T-helper 1 cell treated with Interleukin-12 subunit alpha and Interleukin-12 subunit beta and Interleukin-4 antibody, amounts not matched to agents 30 μg/mL and 1 μg/mL, for 36 hours (primary cell): ENCODE measurements at regions not wholly inside any gene's neighbourhood (a gene's known extent, or its start where the extent isn't known, plus 50 kb on each side); places are given as distances from the start of the nearest gene placed in this dataset.

Experiments used
- H3K27ac Mint-ChIP-seq: one replicate; pipeline ENCODE4 v1.8.0; 2021; ENCODE audit warnings: mild to moderate bottlenecking, mixed read lengths
- H3K27me3 Mint-ChIP-seq: one replicate; pipeline ENCODE4 v1.8.0; 2021; ENCODE audit warnings: low read depth, mixed read lengths
- H3K36me3 Mint-ChIP-seq: one replicate; pipeline ENCODE4 v1.8.0; 2021; ENCODE audit warnings: low read depth, mixed read lengths
- H3K4me1 Mint-ChIP-seq: one replicate; pipeline ENCODE4 v1.8.0; 2021; ENCODE audit warnings: low read depth, mixed read lengths
- H3K4me3 Mint-ChIP-seq: one replicate; pipeline ENCODE4 v1.8.0; 2021; ENCODE audit warnings: mild to moderate bottlenecking, moderate library complexity, mixed read lengths
- H3K9me3 Mint-ChIP-seq: one replicate; pipeline ENCODE4 v1.8.0; 2021; ENCODE audit warnings: mixed read lengths

DNA sequence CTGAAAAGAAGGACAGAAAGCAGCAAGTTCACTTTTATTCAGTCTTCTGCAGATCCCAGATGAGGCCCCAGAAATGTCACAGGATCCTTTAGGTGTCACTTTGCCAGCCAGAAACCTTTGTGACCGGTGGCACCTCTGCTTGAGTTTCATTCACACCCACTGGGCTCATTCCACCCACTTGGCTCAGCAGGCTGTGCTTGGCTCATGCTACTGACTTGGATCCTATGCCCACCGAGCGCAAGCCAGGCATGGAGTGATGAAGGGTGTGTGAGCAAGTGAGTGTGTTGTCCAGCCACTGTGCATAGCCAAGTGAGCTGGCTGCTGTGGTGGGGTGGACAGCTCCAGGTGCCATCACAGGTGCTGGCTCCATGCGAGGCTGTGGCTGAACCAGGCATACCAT lies 357.0 kb upstream of the GULP1 start:
- no peak overlapping the region for H3K4me3 Mint-ChIP-seq
- H3K36me3 Mint-ChIP-seq = no peaks in the 10 kb centered on the region
- H3K27me3 Mint-ChIP-seq = no peaks in the 10 kb centered on the region
- no peaks in the 10 kb centered on the region for H3K9me3 Mint-ChIP-seq
- no peak overlapping the region for H3K27ac Mint-ChIP-seq
- H3K4me1 Mint-ChIP-seq = no peaks in the 10 kb centered on the region

DNA sequence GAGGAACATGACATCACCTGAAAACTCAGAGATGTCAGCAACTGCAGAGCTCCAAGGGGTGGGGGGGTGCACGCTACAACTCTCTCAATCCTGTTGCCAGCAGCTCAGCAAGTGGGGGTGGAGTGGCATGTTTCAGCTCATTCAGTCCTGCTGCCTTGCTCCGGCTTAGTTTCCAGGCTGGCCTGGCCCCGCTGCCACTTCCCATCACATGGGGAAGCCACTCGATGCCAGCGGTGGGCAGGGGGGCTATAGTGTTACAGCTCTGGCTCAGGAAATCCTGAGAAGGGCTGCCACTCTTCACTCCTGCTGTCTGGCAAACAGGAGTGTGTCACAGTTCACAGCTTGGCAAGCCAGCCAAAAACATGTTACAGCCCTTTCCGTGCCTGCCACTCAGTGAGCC lies 356.5 kb upstream of the GULP1 start:
- Mint-ChIP-seq H3K27ac (no peak overlapping the region), H3K4me3 (no peak overlapping the region), H3K4me1 (no peaks in the 10 kb centered on the region), H3K27me3 (no peaks in the 10 kb centered on the region), H3K36me3 (no peaks in the 10 kb centered on the region), H3K9me3 (no peaks in the 10 kb centered on the region)

DNA sequence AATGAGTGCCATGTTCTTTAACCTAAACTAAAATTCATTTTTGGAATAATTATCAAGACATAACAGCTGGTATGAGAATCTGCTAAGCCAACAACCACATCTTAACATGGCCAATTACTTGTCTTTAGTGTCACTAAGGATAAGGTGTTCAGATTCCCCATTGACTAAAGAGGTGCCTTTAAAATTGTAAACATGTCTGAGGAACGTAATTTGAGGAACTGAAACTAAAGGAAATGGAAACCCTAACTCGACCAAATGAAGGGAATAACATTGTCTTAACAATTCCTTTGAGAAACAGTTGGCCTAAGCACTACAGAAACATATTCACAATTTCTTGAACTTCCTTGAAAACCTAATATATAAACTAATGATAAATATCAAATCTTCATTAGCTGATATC lies 355.4 kb upstream of the GULP1 start:
- H3K4me3 Mint-ChIP-seq = no peak overlapping the region
- H3K9me3 Mint-ChIP-seq = no peaks in the 10 kb centered on the region
- no peaks in the 10 kb centered on the region for H3K36me3 Mint-ChIP-seq
- no peaks in the 10 kb centered on the region for H3K27me3 Mint-ChIP-seq
- H3K4me1 Mint-ChIP-seq = no peaks in the 10 kb centered on the region
- H3K27ac Mint-ChIP-seq = no peak overlapping the region

DNA sequence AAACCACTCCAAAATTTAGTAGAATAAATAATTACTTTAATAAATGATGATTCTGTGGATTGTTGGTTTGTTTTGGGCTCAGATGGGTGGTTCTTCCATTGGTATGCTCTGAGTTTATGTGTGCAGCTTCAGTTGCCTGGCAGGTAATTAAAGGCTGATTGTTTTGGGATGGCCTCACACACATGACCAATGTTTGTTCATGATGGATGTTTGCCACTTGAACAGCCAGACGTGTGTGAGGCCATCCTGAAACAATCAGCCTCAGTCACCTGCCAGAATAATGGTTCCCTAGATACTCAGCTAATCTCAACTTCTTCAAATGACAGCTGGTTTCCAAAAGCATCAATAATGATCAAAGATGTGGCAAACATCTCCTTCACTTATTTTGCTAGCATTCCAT lies 352.5 kb upstream of the GULP1 start:
- H3K4me1 Mint-ChIP-seq = no peaks in the 10 kb centered on the region

DNA sequence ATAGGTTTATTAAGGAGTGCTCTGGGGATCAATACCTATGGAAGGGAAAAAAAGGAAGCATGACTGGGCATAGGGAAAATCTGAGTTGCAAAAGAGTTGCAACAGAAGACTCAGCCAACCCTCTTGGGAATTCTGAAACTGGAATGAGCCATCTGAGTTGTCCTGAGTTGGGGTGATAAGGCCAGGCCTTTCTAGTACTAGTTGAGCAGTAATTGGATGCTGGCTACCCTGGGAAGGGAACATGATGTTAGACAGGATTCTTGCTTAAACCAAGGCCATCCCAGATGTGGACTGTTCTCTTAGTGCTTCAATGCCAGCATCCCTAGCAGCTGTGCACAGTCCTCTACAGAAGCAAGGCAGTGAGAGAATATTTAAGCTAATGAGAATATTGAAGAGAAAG lies 348.8 kb upstream of the GULP1 start:
- Mint-ChIP-seq H3K27me3 (no peaks in the 10 kb centered on the region), H3K36me3 (no peaks in the 10 kb centered on the region), H3K27ac (no peak overlapping the region), H3K4me1 (no peaks in the 10 kb centered on the region), H3K4me3 (no peak overlapping the region), H3K9me3 (no peaks in the 10 kb centered on the region)

More for the DNA sequence above, 352.5 kb upstream of the GULP1 start:
- Mint-ChIP-seq H3K27me3 (no peaks in the 10 kb centered on the region), H3K36me3 (no peaks in the 10 kb centered on the region), H3K27ac (no peak overlapping the region), H3K4me3 (no peak overlapping the region), H3K9me3 (no peaks in the 10 kb centered on the region)

DNA sequence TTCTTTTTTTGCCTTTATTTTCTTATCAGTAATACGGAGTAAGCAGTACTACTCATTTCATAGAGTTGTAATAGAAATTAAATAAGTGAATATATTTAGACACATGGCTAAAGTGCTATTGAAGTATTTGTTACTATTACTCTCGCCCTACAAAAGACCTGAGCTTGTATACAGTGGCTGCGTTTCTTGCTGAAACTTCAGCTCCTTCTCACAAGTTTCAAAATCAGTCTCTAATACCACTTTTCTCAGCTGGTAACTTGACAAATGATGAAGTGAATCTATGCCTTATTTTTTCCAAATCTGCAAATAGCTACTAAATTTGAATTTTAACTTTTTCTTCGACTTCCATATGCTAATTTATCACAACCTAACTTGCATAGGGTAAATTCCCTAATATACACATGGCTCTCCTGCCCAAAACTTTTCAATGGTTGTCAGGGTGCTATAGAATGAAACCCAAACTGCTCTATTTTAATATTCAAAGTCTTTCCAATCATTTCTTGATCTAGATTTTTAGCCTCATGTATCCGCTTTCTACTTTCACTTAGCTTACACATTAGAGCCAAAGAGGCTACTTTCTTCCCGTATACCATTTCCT lies 347.8 kb upstream of the GULP1 start:
- Mint-ChIP-seq H3K4me3 (no peak overlapping the region), H3K27ac (no peak overlapping the region), H3K27me3 (no peaks in the 10 kb centered on the region), H3K4me1 (no peaks in the 10 kb centered on the region), H3K9me3 (no peaks in the 10 kb centered on the region), H3K36me3 (no peaks in the 10 kb centered on the region)

DNA sequence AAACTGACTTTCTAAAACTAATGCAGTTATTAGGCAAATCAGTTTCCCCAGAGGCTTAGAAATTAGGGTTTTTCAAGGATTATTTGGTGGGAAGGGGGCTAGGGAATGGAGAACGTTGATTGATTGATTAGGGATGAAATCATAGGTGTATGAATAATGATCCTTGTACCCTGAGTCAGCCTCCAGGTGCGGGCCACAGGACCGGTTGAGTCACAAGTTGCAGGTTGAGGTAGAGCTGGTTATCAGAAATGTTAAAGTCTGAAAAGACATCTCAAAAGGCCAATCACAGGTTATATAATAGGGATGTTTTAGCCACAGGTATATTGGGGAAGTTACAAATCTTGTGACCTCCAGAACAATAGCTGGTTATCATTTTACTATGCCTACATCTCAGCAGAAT lies 341.8 kb upstream of the GULP1 start:
- no peaks in the 10 kb centered on the region for H3K4me1 Mint-ChIP-seq
- peaks cover 11% of the 10 kb centered on the region for H3K9me3 Mint-ChIP-seq
- no peak overlapping the region for H3K4me3 Mint-ChIP-seq
- no peak overlapping the region for H3K27ac Mint-ChIP-seq
- no peaks in the 10 kb centered on the region for H3K36me3 Mint-ChIP-seq
- H3K27me3 Mint-ChIP-seq = no peaks in the 10 kb centered on the region

DNA sequence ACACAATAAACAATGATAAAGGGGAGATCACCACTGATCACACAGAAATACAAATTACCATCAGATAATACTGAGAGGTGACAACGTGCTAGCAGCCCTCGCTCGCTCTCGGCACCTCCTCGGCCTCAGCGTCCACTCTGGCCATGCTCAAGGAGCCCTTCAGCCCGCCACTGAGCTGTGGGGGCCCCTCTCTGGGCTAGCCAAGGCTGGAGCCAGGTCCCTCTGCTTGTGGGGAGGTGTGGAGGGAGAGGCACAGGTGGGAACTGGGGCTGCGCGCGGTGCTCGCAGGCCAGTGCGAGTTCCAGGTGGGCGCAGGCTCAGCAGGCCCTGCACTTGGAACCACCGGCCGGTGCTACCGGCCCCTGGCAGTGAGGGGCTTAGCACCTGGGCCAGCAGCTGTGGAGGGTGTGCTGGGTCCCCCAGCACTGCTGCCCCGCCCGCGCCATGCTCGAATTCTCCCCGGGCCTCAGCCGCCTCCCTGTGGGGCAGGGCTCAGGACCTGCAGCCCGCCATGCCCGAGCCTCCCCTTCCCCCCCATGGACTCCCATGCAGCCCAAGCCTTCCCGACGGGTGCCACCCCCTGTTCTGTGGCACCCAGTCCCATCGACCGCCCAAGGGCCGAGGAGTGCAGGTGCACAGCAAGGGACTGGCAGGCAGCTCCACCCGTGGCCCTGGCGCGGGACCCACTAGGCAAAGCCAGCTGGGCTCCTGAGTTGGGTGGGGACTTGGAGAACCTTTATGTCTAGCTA lies 340.0 kb upstream of the GULP1 start:
- Mint-ChIP-seq H3K27ac (no peak overlapping the region), H3K4me1 (no peaks in the 10 kb centered on the region), H3K27me3 (no peaks in the 10 kb centered on the region), H3K36me3 (no peaks in the 10 kb centered on the region), H3K4me3 (no peak overlapping the region), H3K9me3 (peaks cover 11% of the 10 kb centered on the region)

DNA sequence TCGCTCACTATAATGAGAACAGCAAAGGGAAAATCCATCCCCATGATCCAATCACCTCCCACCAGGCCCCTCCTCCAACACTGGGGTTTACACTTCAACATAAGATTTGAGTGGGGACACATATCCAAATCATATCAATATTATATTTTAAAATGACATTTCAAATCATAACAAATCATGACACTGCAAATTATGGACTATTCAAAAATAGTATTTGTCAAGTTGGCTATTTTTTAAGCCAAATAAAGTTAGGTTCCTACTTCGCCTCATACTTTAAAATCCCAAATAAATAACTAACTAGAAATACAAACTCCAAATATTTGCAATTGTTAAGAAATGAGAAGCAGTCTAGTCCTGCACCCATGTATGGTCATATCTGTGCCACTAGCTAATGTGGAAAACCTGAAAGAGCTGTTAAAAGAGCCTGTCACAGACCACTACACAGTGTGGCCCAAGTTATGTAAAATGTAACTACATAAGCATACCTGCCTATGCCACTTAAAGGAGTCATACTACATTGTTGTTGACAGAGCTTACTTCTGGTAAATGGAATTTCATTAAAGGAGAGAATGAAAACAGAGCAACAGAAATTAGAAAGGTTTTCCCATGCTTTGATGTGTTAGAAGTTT lies 334.7 kb upstream of the GULP1 start:
- H3K36me3 Mint-ChIP-seq = no peaks in the 10 kb centered on the region
- no peaks in the 10 kb centered on the region for H3K4me1 Mint-ChIP-seq
- H3K27me3 Mint-ChIP-seq = no peaks in the 10 kb centered on the region
- H3K9me3 Mint-ChIP-seq = peaks cover 3% of the 10 kb centered on the region
- H3K27ac Mint-ChIP-seq = no peak overlapping the region
- H3K4me3 Mint-ChIP-seq = no peak overlapping the region

DNA sequence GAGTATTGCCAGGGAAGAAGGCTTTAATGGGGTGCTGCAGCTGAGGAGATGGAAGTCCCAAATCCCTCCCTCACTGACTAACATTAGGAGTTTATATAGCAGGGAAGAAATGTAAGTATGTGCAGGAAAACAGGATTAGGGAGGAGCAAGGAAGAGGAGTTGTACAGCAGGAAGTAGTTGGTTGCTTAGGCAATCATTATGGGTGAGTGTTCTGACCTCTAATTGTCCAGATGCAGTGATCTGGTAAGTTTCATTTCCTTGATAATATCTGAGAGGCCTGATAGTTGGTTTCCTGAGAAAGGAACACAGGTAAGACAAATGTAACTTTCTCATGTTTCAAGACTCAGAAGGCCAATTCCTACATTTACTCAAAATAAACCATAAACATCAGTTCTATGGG lies 331.9 kb upstream of the GULP1 start:
- Mint-ChIP-seq H3K36me3 (no peaks in the 10 kb centered on the region), H3K4me1 (no peaks in the 10 kb centered on the region), H3K9me3 (no peaks in the 10 kb centered on the region), H3K4me3 (no peak overlapping the region), H3K27ac (no peak overlapping the region), H3K27me3 (no peaks in the 10 kb centered on the region)

DNA sequence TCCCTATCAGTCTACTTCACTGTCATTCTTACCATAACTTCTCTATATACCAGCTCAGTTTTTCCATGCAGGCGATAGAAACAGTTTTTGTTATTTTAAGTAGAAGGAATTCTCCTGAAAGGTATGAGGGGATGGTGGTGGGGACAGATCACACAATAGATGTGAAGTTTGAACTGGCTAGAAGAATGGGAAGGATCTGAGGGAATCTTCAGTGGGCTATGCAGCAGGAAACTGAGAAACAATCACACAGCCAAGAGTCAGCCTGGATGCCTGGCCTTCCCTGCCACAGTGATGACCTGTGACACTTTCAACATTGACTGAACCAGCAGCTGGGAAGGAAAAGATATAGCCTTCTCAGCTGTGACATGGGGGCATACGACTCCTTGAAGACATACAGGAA lies 329.1 kb upstream of the GULP1 start:
- Mint-ChIP-seq H3K27ac (no peak overlapping the region), H3K4me1 (no peaks in the 10 kb centered on the region), H3K4me3 (no peak overlapping the region), H3K27me3 (no peaks in the 10 kb centered on the region), H3K36me3 (no peaks in the 10 kb centered on the region), H3K9me3 (no peaks in the 10 kb centered on the region)

DNA sequence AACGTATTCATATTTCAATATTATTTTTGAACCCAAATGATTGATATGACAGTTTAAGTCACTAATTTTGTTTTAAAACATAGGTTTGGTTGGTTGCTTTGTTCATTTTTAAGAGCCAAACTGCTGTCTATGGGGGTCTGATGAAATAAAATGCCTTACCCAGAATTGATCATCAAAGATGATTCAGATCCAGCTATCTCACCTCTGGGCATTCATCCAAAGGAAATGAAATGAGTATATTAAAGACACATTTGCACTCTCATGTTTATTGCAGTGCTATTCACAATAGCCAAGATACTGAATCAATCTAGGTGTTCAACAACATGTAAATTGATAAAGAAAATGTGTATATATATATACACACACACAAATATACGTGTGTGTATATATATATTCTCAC lies 326.9 kb upstream of the GULP1 start:
- Mint-ChIP-seq H3K27me3 (no peaks in the 10 kb centered on the region), H3K4me1 (no peaks in the 10 kb centered on the region), H3K27ac (no peak overlapping the region), H3K9me3 (no peaks in the 10 kb centered on the region), H3K4me3 (no peak overlapping the region), H3K36me3 (no peaks in the 10 kb centered on the region)

DNA sequence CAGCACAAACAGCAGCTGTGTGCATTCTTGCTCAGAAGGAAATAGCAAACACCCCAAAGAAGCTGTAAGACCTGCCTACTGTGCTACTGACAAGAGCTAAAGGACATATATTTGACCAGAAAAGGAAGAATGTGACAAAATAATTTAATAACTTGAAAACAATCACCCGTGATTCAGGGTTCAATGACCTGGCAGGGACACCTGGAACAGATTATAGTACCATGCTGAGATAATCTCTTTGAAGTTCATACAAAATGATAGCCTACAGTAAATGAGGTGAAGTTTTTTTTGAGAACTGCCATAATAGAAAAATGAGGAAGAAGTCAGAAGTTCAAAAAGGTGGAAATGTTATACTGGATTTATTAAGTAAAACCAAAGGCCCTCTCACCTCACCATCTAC lies 324.8 kb upstream of the GULP1 start:
- Mint-ChIP-seq H3K4me1 (no peaks in the 10 kb centered on the region), H3K27ac (no peak overlapping the region), H3K4me3 (no peak overlapping the region), H3K9me3 (no peaks in the 10 kb centered on the region), H3K27me3 (no peaks in the 10 kb centered on the region), H3K36me3 (no peaks in the 10 kb centered on the region)

DNA sequence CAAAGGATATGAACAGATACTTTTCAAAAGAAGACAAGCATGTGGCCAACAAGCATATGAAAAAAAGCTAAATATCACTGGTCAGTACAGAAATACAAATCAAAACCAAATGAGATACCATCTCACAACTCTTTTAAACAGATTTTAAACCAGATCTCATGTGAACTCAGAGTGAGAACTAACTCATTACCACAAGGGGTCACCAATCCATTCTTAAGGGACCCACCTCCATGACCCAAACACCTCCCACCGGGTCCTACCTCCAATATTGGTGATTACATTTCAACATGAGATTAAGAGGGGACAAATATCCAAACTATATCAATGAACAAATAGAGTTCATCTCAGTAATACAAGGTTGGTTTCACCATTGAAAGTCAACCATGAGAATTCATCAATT lies 319.8 kb upstream of the GULP1 start:
- Mint-ChIP-seq H3K9me3 (no peaks in the 10 kb centered on the region), H3K27me3 (no peaks in the 10 kb centered on the region), H3K27ac (no peak overlapping the region), H3K4me3 (no peak overlapping the region), H3K4me1 (no peaks in the 10 kb centered on the region), H3K36me3 (no peaks in the 10 kb centered on the region)

DNA sequence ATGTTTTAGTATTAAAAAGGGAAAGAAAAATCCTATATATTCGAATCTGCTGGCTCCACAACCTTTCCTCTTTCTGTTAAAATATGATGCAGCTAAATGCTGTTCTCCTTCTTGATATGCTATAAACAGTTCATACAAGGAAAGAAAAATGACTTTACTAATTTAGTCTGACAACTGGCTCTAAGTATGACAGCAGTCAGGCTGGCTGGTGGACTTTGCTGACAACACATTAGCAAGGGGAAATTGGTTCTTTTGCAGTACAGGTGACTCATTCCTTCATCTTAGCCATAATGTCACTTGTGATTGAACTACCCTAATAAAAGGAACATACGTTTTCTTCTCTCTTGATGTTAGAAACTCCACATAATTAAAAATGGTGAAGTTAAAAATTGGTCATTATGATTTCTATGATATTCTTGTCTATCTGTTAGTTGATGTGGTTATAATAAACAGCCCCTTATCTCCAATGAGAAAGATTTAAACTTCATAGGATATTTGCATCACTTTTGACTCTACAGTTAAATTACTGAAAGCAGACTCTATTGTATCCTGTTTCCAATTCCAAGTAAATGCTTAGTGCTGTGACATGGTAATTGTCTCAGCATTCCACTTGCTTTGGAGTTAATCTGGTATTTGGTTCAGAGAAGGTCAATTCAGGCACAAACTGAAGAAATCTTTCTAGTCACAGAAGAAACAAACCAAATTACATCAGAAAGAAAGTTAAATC lies 315.3 kb upstream of the GULP1 start:
- Mint-ChIP-seq H3K9me3 (no peaks in the 10 kb centered on the region), H3K27me3 (no peaks in the 10 kb centered on the region), H3K4me3 (no peak overlapping the region), H3K36me3 (no peaks in the 10 kb centered on the region), H3K27ac (no peak overlapping the region), H3K4me1 (no peaks in the 10 kb centered on the region)
